Activated CD4-positive, alpha-beta T cell treated with anti-CD3 and anti-CD28 coated beads for 4 hours (primary cell): ENCODE measurements at regions not wholly inside any gene's neighbourhood (a gene's known extent, or its start where the extent isn't known, plus 50 kb on each side); places are given as distances from the start of the nearest gene placed in this dataset.

Experiments
- DNase-seq, 2 donors: peaks; one replicate each; pipeline ENCODE4 v3.0.0-alpha.2; 2020

GRCh38 chr4:179755322-179755721 lies 2313.1 kb upstream of the AGA start:
- DNase-seq: no peak

- DNase-seq: no peak
Measured at GRCh38 chr4:179757641-179758040, 2315.4 kb upstream of the AGA start.

- no peak for DNase-seq
Measured at GRCh38 chr4:179762840-179763239, 2320.6 kb upstream of the AGA start.

- DNase-seq: no peak
Measured at GRCh38 chr4:179766938-179767337, 2324.7 kb upstream of the AGA start.

DNA sequence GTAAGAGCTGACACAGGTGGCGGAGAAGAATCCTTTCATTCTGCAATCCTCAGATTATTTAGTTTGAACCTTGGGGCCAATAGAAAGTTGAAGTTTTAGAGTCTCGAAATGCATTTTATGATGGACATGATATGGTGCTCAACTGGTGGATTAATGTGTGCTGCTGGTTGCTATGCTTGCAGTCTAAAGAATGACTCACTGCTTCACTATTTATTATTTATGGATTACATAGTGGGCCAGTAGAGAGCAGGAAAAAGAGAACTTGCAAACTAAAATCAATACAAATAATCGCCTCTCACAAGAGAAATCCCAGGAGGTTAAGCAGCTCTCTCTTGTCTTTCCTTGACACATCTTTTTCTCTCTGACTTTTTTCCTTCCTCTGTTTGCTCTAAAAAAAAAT lies 2326.8 kb upstream of the AGA start:
- no peak for DNase-seq

DNA sequence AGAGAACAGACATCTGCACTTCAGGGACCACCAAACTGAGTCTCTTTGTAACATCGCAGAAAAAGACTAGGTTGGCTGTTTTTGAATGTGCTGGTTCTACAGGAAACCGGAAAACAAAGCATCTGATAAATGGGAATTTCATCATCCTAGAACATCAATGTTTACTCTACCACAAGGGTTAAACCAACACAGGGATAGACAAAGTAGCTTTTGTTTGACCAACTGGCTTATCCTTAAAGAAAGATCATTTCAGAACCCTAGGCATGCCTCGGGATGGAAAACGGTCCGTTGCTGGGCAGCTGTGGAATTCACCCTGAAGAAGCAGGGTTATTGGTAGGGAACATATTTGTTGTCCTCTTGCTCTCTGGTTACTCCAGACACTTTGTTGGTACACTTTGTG lies 2355.5 kb upstream of the AGA start:
- no peak for DNase-seq

- no peak for DNase-seq
Measured at GRCh38 chr4:179803857-179804256, 2361.6 kb upstream of the AGA start.

DNA sequence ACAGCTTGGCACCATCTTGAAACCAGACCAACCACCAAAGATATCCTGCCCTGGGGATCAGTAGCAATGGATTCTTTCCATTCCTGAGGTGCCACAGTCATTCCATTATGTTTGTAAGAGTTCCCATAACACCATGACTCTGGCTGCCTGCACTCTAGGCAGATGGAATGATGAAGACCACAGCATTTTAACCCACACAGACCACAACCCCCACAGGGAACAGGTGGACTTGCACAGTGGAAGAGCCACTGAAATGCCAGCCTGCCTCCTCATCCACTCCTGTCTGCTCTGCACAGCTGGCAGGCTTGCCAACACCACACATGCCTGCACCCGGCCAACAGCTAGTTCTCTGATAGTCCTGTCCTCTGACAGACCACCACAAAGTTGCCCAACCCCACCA lies 2362.2 kb upstream of the AGA start:
- DNase-seq: no peak

GRCh38 chr4:179817317-179817716 lies 2375.1 kb upstream of the AGA start:
- DNase-seq: no peak

DNA sequence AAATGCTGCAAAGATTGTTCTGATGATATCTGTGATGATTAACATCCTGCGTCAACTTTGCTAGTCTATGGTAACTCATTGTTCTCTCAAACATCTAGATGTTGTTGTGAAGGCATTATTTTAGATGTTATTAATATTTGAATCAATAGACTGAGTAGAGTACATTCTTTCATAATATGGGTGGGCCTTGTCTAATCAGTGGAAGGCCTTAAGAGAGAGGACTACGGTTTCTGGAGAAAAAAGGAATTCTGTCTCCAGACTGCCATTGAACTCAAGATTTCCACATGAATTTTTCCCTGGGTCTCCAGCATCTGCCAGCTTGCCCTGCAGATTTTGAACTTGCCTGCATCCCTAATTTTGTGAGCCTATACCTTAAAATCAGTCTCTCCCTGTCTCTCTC lies 2381.1 kb upstream of the AGA start:
- no peak for DNase-seq

DNA sequence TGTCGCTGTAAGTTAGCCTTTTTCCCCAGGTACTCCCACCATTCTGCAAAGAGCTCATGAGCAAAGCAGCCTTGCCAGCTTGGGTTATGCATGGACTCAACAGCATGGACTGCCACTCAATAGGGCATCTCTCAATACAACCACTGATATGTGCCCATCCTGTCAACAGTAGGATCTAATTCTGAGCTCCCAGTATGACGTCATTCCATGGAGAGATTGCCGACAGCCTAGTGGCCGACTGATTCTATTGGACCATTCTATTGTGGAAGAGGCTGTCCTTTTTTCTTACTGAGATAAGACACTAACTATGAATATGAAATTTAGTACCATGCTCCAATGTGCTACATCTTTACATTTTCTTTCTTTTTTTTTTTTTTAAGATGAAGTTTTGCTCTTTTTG lies 2389.0 kb upstream of the AGA start:
- DNase-seq: no peak

GRCh38 chr4:179836179-179837075 lies 2394.2 kb upstream of the AGA start:
- DNase-seq: no peak

GRCh38 chr4:179843370-179843769 lies 2399.8 kb upstream of the TENM3 start:
- no peak for DNase-seq

DNA sequence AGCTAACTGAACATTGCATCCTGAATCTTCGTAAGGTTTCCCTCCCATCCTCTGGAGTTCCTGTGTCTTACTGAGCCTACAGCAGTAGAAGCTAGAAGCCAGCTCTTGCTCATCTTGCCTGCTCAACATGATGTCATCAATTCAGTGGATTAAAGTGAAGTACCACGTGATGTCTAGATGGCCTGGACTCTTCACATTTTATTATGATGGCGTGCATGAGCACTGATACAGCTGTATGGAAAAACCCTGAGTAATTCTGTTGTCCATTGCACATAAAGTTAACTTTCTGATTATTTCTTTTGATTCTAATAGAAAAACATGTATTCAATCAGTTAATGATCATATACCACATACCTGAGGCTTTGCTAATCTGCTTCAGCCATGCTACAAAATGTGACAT lies 2387.7 kb upstream of the TENM3 start:
- no peak for DNase-seq

DNA sequence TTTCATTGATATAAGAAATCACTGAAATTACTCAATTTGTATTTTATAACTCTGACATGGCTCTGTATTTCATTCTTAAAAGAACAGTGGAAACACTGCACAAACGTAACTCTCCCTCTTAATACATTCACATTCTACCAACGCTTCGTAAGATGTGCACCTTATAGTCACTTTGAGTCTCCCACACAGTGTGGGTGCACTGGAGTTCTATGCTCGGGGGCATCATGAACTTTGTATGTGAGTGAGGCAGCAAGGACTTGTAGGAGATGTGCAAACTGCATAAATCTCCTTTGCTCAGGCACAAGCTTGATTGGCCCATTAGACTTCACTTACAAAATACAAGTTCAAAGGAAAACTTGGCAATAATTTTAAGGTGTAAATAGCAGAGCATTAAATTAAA lies 2385.0 kb upstream of the TENM3 start:
- DNase-seq: no peak

DNA sequence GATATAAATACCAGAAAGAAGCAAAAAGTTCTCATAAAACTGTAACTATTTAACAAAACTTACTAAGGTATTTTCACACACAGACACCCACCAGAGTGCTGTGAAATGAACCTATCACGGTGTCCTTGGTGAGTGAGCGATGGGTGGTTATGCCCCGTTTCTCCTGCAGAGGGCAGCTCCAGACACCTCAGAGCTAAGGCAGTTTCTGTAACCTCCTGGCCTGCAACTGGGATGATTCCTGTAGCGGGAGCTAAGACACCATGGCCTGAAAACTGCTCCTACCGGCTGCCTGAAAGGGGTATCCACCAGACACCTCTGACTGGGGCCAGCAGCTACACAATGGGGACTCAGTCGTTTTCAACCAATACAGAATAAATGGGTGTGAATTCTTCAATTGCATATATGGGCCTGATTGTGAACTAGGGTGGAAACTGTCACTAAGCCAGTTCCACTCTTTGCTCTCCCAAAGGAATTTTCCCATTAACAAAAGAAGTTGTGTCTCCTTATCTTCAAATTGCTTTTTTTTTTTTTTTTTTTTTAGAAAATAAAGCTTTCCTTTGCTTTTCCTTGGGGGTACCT lies 2375.8 kb upstream of the TENM3 start:
- DNase-seq: no peak

DNA sequence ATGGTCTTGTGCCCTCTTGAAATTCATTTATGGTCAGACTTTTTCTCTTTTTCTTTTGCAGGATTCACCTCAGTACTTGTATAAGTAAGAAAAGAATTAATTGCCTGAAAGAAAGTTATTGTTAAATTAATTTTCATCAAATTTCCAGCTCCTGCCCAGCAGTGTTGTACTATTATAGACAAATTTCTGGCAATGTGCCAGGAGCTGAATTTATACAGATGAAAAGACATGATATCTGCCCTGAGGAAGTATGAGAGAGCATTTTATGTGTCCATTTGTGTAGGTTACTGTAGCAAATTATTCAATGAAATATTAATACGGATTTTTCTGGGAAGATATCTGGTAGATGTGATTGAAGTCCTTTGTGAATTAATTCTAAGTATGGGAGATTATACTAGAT lies 2371.5 kb upstream of the TENM3 start:
- DNase-seq: no peak

- DNase-seq: no peak
Measured at GRCh38 chr4:179872755-179873154, 2370.4 kb upstream of the TENM3 start.

DNA sequence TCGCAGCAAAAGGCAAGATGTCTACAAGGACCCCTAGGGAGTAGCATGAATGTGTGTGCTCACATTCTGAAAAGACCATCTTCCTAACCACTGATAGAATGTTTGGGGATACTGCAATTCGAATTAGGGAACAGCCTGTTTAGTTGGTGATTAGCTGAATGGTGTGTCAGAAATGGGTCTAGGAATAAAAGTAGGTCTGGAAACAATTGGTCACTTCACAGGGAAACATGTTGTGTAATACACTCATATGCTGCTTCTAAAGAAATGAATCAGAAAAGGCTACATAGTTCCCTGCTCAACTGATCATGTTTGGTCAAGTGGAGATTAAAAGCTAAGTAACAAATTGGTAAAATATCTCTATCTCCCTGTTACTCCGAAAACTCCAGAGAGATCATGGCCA lies 2362.4 kb upstream of the TENM3 start:
- DNase-seq: no peak

DNA sequence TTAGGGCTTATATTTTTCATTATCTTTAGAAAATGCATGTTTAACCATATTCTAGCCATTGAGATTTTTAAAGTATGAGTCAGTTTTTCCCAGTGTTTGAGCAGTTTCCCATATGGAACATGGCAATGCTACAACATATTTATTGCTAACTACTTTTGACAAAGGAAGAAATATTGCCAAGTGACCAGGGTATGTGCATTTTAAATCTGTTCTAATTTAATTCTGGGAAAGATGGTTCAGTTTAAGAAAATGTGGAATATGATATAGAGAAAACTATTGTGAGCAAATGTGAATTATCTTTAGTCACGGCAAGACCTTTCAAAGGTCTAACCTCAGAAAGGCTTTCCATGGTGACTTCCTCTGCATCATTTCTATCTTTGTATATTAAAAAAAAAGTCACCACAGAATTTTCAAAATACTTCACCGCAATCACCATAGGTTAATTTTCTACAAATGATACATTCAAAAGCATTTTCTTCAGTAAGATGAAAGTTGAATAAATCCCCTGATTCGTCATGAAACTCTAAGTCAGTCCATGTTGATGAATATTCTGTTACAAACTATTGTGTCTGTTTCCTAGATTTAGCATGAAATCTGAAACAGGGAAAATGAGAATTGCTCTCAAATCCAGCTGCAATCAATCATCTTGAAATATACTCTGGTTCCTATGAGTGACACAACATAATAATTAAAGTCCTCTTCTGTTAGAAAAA lies 2349.0 kb upstream of the TENM3 start:
- DNase-seq: no peak

DNA sequence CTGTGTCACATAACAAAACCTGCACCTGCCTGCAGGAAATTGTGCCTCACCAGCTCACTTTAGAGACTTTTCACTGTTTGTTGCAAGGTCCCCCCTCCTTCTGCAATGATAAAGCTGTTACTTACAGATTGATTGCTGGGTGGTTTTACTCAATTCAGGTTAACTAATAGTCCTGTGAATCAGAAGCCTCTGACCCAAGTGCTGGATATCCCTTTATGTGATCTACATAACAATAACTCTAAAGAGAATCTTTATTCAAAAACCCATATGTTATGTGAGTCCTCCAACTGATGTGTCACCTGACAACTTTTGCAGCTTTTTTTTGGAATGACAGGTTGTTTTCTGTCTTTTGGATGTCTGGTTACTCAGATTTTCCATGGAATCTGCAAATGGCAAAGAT lies 2323.6 kb upstream of the TENM3 start:
- DNase-seq: no peak

GRCh38 chr4:179927473-179927872 lies 2315.7 kb upstream of the TENM3 start:
- no peak for DNase-seq

GRCh38 chr4:179941911-179942310 lies 2301.3 kb upstream of the TENM3 start:
- no peak for DNase-seq

DNA sequence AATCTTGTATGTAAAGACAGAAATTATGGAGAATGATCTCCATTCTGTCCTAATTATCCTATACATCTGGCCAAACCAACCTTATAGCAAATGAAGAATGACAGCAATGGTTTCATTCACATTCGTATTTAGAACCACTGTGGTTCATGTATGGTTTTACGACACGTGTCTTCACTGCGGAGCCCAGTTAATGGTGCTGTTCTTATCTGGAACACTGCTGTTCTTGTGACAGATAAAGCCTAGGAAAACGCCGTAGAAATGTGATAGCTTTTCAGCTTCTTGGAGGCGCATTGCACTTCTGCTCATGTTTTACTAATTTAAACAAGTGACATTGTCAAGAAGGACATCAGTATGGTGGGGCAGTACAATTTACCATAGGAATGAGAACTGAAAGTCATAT lies 2266.4 kb upstream of the TENM3 start:
- no peak for DNase-seq
